Upper lobe of right lung (tissue), 1 donor: ENCODE measurements at regions not wholly inside any gene's neighbourhood (a gene's known extent, or its start where the extent isn't known, plus 50 kb on each side); places are given as distances from the start of the nearest gene placed in this dataset.

Source experiments
- ATAC-seq: fragments of 200-7000 bp; cut with Tn5 transposase; one replicate; pipeline ENCODE4 v1.9.1; 2020; ENCODE audit warnings: mild to moderate bottlenecking, moderate library complexity
- DNase-seq: peaks from one replicate; pipeline ENCODE4 v3.0.0-alpha.2; 2020
- H3K27ac ChIP-seq: fragments of 200-600 bp; one replicate; pipeline ENCODE4 v1.8.0; 2022
- H3K27me3 ChIP-seq: fragments of 200-600 bp; one replicate; pipeline ENCODE4 v1.8.0; 2022; ENCODE audit warnings: mild to moderate bottlenecking
- H3K36me3 ChIP-seq: fragments of 200-600 bp; one replicate; pipeline ENCODE4 v1.8.0; 2022
- H3K4me1 ChIP-seq: fragments of 200-600 bp; one replicate; pipeline ENCODE4 v1.8.0; 2022
- H3K4me3 ChIP-seq: fragments of 200-600 bp; one replicate; pipeline ENCODE4 v1.8.0; 2022; ENCODE audit warnings: mild to moderate bottlenecking
- H3K9me3 ChIP-seq: fragments of 200-600 bp; one replicate; pipeline ENCODE4 v1.8.0; 2022
- intact Hi-C: fragments of 100-400 bp; cut with DNase I; formaldehyde crosslinking; loops from one replicate; pipeline ENCODE4 v1.11.0; 2022
- TF ChIP-seq, protein P1 (sequence below): fragments of 200-600 bp; IDR thresholded peaks from one replicate; pipeline ENCODE4 v1.8.0; 2022; ENCODE audit warnings: antibody characterized with exemption
- donor health status: DM: no; HTN: yes; CAD: no; lungs with severe emphysema.

DNA sequence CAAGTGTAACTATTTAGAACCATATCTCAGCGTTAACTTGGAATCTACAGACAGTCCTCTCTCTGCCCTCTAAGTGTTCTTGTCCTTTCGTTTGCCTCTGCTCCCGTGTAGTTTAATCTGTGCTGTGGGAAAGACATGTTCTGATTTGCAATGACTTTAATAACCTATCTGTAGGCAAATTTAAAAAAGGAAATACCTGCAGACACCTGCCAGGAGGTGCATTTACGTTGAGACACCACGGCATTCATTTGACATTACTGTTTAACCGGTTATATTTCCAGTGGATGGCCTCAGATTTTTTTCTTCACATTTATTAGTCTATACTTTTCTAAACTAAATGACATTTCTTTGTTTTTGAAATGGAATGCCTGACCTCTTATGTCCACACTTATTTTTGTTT lies 997.9 kb upstream of the PCDH7 start:
- no peak for DNase-seq
- Histone ChIP-seq H3K4me3 (no peak overlapping the region), H3K9me3 (no peaks in the 10 kb centered on the region), H3K4me1 (no peaks in the 10 kb centered on the region), H3K27me3 (no peaks in the 10 kb centered on the region), H3K27ac (no peak overlapping the region), H3K36me3 (no peaks in the 10 kb centered on the region)
- no peak for ATAC-seq
- TF ChIP-seq, protein P1, sequence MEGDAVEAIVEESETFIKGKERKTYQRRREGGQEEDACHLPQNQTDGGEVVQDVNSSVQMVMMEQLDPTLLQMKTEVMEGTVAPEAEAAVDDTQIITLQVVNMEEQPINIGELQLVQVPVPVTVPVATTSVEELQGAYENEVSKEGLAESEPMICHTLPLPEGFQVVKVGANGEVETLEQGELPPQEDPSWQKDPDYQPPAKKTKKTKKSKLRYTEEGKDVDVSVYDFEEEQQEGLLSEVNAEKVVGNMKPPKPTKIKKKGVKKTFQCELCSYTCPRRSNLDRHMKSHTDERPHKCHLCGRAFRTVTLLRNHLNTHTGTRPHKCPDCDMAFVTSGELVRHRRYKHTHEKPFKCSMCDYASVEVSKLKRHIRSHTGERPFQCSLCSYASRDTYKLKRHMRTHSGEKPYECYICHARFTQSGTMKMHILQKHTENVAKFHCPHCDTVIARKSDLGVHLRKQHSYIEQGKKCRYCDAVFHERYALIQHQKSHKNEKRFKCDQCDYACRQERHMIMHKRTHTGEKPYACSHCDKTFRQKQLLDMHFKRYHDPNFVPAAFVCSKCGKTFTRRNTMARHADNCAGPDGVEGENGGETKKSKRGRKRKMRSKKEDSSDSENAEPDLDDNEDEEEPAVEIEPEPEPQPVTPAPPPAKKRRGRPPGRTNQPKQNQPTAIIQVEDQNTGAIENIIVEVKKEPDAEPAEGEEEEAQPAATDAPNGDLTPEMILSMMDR, result no peak
- intact Hi-C loops, result no loop called here

DNA sequence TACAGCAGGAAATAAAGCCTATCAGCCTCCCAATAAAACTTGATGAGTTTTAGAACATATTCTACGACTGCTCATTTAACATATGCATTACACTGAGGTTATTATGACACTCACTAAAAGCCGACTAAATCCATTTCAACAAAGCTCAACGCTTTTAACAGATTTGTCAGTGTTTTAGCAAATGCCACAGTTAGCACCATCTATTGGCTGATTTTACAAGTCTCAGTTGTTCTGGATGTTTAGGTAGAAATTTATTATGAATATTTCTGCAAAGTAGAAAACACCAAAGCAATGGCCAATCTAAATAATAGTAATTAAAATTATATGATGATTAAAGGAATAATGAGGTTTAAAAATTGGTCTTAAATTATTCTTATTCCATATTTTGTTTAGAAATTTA lies 993.2 kb upstream of the PCDH7 start:
- Histone ChIP-seq H3K4me3 (no peak overlapping the region), H3K27me3 (no peaks in the 10 kb centered on the region), H3K36me3 (no peaks in the 10 kb centered on the region), H3K9me3 (no peaks in the 10 kb centered on the region), H3K27ac (no peak overlapping the region), H3K4me1 (no peaks in the 10 kb centered on the region)
- ATAC-seq, result no peak
- TF ChIP-seq, protein P1, result no peak
- DNase-seq, result no peak
- intact Hi-C loops, result no loop called here

DNA sequence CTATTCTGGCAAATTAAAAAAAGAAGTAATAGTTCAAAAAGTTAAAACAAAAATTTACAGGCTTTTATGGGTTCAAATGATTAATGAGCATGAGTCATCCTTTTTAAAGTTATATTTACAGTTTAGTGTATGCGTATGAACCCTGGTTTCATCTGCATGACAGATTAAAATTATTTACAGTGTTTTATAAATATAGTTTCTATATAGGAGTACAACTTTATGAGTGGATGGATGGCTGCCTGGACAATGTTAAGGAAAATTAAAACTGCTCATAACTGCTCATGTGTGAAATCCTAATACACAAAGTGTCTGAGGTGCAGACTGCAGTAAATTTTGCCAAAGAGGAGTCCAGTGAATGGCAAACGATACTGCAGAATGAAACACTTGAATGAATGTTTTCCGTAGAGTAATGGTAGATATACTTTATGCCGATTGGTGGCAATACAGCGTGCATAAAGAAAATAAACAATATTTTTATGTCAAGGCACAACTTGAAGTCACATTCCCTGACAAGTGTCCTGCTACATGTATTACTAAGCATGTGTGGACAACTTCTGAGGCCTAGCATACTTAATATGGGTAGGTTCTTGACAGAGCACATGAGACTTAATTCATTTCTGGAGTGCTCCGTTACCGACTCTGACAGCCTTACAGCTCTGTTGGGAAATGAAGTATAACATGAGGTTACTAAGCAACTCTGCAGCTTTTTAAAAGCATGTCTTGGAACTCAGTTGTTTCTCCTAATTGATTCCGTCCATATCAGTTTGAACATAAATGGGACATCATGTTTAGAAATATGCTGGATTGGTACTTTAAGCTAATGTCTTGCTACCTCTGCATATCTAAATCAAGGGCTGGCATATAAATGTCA lies 985.6 kb upstream of the PCDH7 start:
- no peaks in the 10 kb centered on the region for H3K4me1 ChIP-seq
- TF ChIP-seq, protein P1, result no peak
- H3K36me3 ChIP-seq, result no peaks in the 10 kb centered on the region
- H3K4me3 ChIP-seq, result no peak overlapping the region
- no peak for ATAC-seq
- no peaks in the 10 kb centered on the region for H3K9me3 ChIP-seq
- no peaks in the 10 kb centered on the region for H3K27me3 ChIP-seq
- H3K27ac ChIP-seq, result no peak overlapping the region
- no peak for DNase-seq
- intact Hi-C loops, result no loop called here

DNA sequence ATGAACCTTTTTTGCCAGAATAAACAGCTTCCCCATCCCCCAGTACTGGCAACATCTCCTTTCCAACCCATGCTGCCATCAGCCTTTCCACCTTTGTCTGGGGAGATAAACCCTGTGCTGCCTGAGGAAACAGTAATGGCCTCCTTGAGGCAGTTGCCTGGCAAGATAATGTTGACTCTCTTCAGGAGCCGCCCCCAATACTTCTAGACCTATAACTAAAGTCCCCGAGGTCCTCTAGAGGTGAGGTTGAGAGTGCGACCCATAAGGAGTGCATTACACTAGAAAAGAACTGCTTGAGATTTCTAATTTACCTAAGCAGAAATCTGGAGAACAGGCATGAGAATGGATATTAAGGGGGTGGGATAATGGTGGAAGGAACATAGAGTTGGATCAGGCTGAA lies 963.2 kb upstream of the PCDH7 start:
- Histone ChIP-seq H3K27me3 (no peaks in the 10 kb centered on the region), H3K4me1 (no peaks in the 10 kb centered on the region), H3K27ac (no peak overlapping the region), H3K4me3 (no peak overlapping the region), H3K36me3 (no peaks in the 10 kb centered on the region), H3K9me3 (no peaks in the 10 kb centered on the region)
- ATAC-seq, result no peak
- intact Hi-C loops, result no loop called here
- TF ChIP-seq, protein P1, result no peak
- DNase-seq, result no peak

DNA sequence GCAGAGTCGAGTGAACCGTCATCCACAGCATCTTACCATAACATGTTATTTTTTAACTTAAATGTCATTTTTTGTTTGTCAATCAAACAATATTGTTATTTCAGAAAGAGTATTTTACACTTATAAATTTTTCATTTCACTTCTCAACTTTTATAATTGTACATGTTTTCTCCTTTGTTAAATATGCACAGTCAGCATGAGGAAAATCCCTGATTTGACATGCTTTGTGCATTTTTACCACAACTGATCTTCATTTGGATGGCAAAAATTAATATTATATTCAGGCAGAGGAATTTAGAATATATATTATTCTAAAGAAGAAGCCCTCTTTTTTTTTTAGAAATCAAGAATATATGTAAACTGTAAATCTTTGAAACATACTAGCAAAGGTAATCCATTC lies 958.0 kb upstream of the PCDH7 start:
- Histone ChIP-seq H3K4me3 (no peak overlapping the region), H3K36me3 (no peaks in the 10 kb centered on the region), H3K27ac (no peak overlapping the region), H3K4me1 (no peaks in the 10 kb centered on the region), H3K9me3 (no peaks in the 10 kb centered on the region), H3K27me3 (no peaks in the 10 kb centered on the region)
- DNase-seq (no peak), ATAC-seq (no peak)
- intact Hi-C loops, result no loop called here
- TF ChIP-seq, protein P1, result no peak
